Esophagus (tissue), 2 donors: ENCODE measurements at regions not wholly inside any gene's neighbourhood (a gene's known extent, or its start where the extent isn't known, plus 50 kb on each side); places are given as distances from the start of the nearest gene placed in this dataset.
"Not testable (repeated sequence)": the region's sequence is repeated elsewhere in the genome, so short reads cannot be mapped to it uniquely, and the experiment has no call there.

ENCODE experiments used
- H3K27ac ChIP-seq, 2 donors: one replicate each; pipeline ENCODE4 v1.5.1; 2013; ENCODE audit warnings: low read depth in 2 of 2, mild to moderate bottlenecking in 2 of 2, inconsistent platforms in 1 of 2, low read length in 1 of 2, moderate library complexity in 1 of 2
- H3K27me3 ChIP-seq, 2 donors: one replicate each; pipeline ENCODE4 v1.6.1; 2013; ENCODE audit warnings: low read length in 2 of 2, control low read depth in 1 of 2, mild to moderate bottlenecking in 1 of 2; ENCODE audit not compliant: insufficient read depth in 2 of 2, control insufficient read depth in 1 of 2
- H3K36me3 ChIP-seq, 2 donors: one replicate each; pipeline ENCODE4 v1.6.1; 2013; ENCODE audit warnings: low read length in 1 of 2; ENCODE audit not compliant: control insufficient read depth in 2 of 2, insufficient read depth in 2 of 2
- H3K4me1 ChIP-seq, 2 donors: one replicate each; pipeline ENCODE4 v1.6.1; 2013; ENCODE audit warnings: low read length in 1 of 2; ENCODE audit not compliant: control insufficient read depth in 2 of 2, insufficient read depth in 2 of 2
- H3K4me3 ChIP-seq, 2 donors: one replicate each; pipeline ENCODE4 v1.5.1; 2013; ENCODE audit warnings: low read length in 2 of 2, mild to moderate bottlenecking in 2 of 2, low read depth in 1 of 2, moderate library complexity in 1 of 2
- H3K9me3 ChIP-seq, 2 donors: one replicate each; pipeline ENCODE4 v1.6.1; 2013; ENCODE audit warnings: mild to moderate bottlenecking in 2 of 2, low read depth in 1 of 2, low read length in 1 of 2, moderate library complexity in 1 of 2; ENCODE audit not compliant: control insufficient read depth in 2 of 2, insufficient read depth in 1 of 2
- WGBS, 2 donors: extraction: QIAGEN DNeasy Blood & Tissue Kit; methylation state at CpG; one replicate each; pipeline ENCODE4 v1.1.7; 2013; 5-methylcytosine and 5-hydroxymethylcytosine counted together
- donor health status: healthy with polysubstance abuse.
- donor health status: Bipolar disorder and iron deficiency.

GRCh38 chr4:1567519-1567807 lies 116.7 kb downstream of the FAM53A start:
- Histone ChIP-seq H3K9me3 (no peaks in the 10 kb centered on the region), H3K4me1 (no peaks in the 10 kb centered on the region), H3K4me3 (no peak overlapping the region), H3K27me3 (no peaks in the 10 kb centered on the region), H3K27ac (no peak overlapping the region), H3K36me3 (no peaks in the 10 kb centered on the region)
- 71 to 78% methylated on average over 4 to 6 of the region's 6 CpGs for WGBS, 2 donors

GRCh38 chr4:1566838-1567518 lies 117.1 kb downstream of the FAM53A start:
- Histone ChIP-seq H3K27me3 (no peaks in the 10 kb centered on the region), H3K9me3 (no peaks in the 10 kb centered on the region), H3K27ac (no peak overlapping the region), H3K4me1 (no peaks in the 10 kb centered on the region), H3K36me3 (no peaks in the 10 kb centered on the region), H3K4me3 (no peak overlapping the region)
- WGBS, 2 donors, result 61 to 66% methylated on average over 9 to 19 of the region's 19 CpGs

- not testable (repeated sequence) for H3K27ac ChIP-seq, H3K4me1 ChIP-seq, H3K27me3 ChIP-seq, H3K4me3 ChIP-seq, H3K36me3 ChIP-seq, H3K9me3 ChIP-seq
- 24 to 26% methylated on average over 10 to 14 of the region's 14 CpGs for WGBS, 2 donors
Observed at GRCh38 chr4:1566301-1566837, 117.7 kb downstream of the FAM53A start.

- Histone ChIP-seq H3K27me3 (no peaks in the 10 kb centered on the region), H3K27ac (no peak overlapping the region), H3K36me3 (no peaks in the 10 kb centered on the region), H3K4me3 (no peak overlapping the region), H3K4me1 (no peaks in the 10 kb centered on the region), H3K9me3 (no peaks in the 10 kb centered on the region)
- WGBS, 2 donors, result 59 to 71% methylated on average over 29 of the region's 29 CpGs
Observed at GRCh38 chr4:1565598-1566295, 118.4 kb downstream of the FAM53A start.

- no peaks in the 10 kb centered on the region for H3K36me3 ChIP-seq
- no peaks in the 10 kb centered on the region for H3K9me3 ChIP-seq
- no peaks in the 10 kb centered on the region for H3K27me3 ChIP-seq
- 37 to 39% methylated on average over 21 of the region's 21 CpGs for WGBS, 2 donors
- no peaks in the 10 kb centered on the region for H3K4me1 ChIP-seq
- H3K27ac ChIP-seq, result no peak overlapping the region
- H3K4me3 ChIP-seq, result no peak overlapping the region
Observed at GRCh38 chr4:1564535-1565375, 119.4 kb downstream of the FAM53A start.

- H3K4me3 ChIP-seq, result no peak overlapping the region
- H3K27ac ChIP-seq, result no peak overlapping the region
- 49 to 59% methylated on average over 20 of the region's 20 CpGs for WGBS, 2 donors
- no peaks in the 10 kb centered on the region for H3K9me3 ChIP-seq
- no peaks in the 10 kb centered on the region for H3K36me3 ChIP-seq
- H3K4me1 ChIP-seq, result no peaks in the 10 kb centered on the region
- peaks cover 0 to 2% of the 10 kb centered on the region in 2 donors for H3K27me3 ChIP-seq
Observed at GRCh38 chr4:1563768-1564485, 120.2 kb downstream of the FAM53A start.

GRCh38 chr4:1563241-1563640 lies 120.9 kb downstream of the FAM53A start:
- Histone ChIP-seq H3K27ac (no peak overlapping the region), H3K36me3 (no peaks in the 10 kb centered on the region), H3K4me3 (no peak overlapping the region), H3K4me1 (no peaks in the 10 kb centered on the region), H3K27me3 (peaks cover 0 to 2% of the 10 kb centered on the region in 2 donors), H3K9me3 (no peaks in the 10 kb centered on the region)
- 65 to 77% methylated on average over 9 of the region's 9 CpGs for WGBS, 2 donors

- no peak overlapping the region for H3K4me3 ChIP-seq
- no peaks in the 10 kb centered on the region for H3K4me1 ChIP-seq
- no peaks in the 10 kb centered on the region for H3K36me3 ChIP-seq
- H3K9me3 ChIP-seq, result peaks cover 0 to 2% of the 10 kb centered on the region in 2 donors
- no peak overlapping the region for H3K27ac ChIP-seq
- WGBS, 2 donors, result 80 to 88% methylated on average over 12 of the region's 12 CpGs
- H3K27me3 ChIP-seq, result peaks cover 0 to 2% of the 10 kb centered on the region in 2 donors
Observed at GRCh38 chr4:1562771-1563170, 121.3 kb downstream of the FAM53A start.

GRCh38 chr4:1562371-1562770 lies 121.7 kb downstream of the FAM53A start:
- H3K9me3 ChIP-seq, result peaks cover 0 to 2% of the 10 kb centered on the region in 2 donors
- H3K27me3 ChIP-seq, result peaks cover 0 to 2% of the 10 kb centered on the region in 2 donors
- no peak overlapping the region for H3K27ac ChIP-seq
- WGBS, 2 donors, result 71 to 74% methylated on average over 19 of the region's 19 CpGs
- no peak overlapping the region for H3K4me3 ChIP-seq
- H3K4me1 ChIP-seq, result no peaks in the 10 kb centered on the region
- H3K36me3 ChIP-seq, result no peaks in the 10 kb centered on the region
